Body of pancreas (tissue), 4 donors: ENCODE measurements at regions not wholly inside any gene's neighbourhood (a gene's known extent, or its start where the extent isn't known, plus 50 kb on each side); places are given as distances from the start of the nearest gene placed in this dataset.

Experiments
- ATAC-seq: fragments of 150-250 bp; one replicate; pipeline ENCODE4 v1.9.1; 2016
- DNase-seq, 4 donors: peaks; one replicate each; pipeline ENCODE4 v3.0.0-alpha.2; 2019
- H3K27ac ChIP-seq, 4 donors: fragments of 200-600 bp; sonication (generic); 1 replicate in 3 of 4; 2 replicates in 1 of 4; pipeline versions ENCODE4 v1.5.1 to v1.6.1; 2016 to 2019; ENCODE audit warnings: mild to moderate bottlenecking in 1 of 4, mixed read lengths in 1 of 4, moderate library complexity in 1 of 4
- H3K27me3 ChIP-seq, 2 donors: fragments of 200-600 bp; sonication (generic); one replicate each; pipeline ENCODE4 v1.6.0; 2016; ENCODE audit warnings: mild to moderate bottlenecking in 1 of 2
- H3K36me3 ChIP-seq, 2 donors: fragments of 200-600 bp; sonication (generic); replicated peaks in 1 of 2; 2 replicates each; pipeline ENCODE4 v1.5.1; 2016; ENCODE audit warnings: low read depth in 2 of 2; ENCODE audit not compliant: insufficient read depth in 1 of 2
- H3K4me1 ChIP-seq: fragments of 200-600 bp; sonication (generic); one replicate; pipeline ENCODE4 v1.6.0; 2016
- H3K4me3 ChIP-seq, 2 donors: fragments of 200-600 bp; sonication (generic); 1 replicate in 1 of 2; 2 replicates in 1 of 2; pipeline ENCODE4 v1.5.1; 2016 to 2019
- H3K9me3 ChIP-seq, 3 donors: fragments of 200-600 bp; sonication (generic); 1 replicate in 2 of 3; 2 replicates in 1 of 3; pipeline ENCODE4 v1.5.1; 2016
- CTCF ChIP-seq, 7 experiments: fragments of 450-650 bp in 4 of 7; fragments of 200-600 bp in 3 of 7; sonication (generic) in 3 of 7; IDR thresholded peaks; one replicate each; pipeline ENCODE4 v1.5.1; 2016 to 2019; ENCODE audit warnings: antibody characterized with exemption in 7 of 7
- POLR2A ChIP-seq, 3 donors: fragments of 450-650 bp; IDR thresholded peaks; one replicate each; pipeline ENCODE4 v1.6.1; 2016; ENCODE audit warnings: antibody characterized with exemption in 3 of 3, mild to moderate bottlenecking in 2 of 3
- WGBS, 2 donors: methylation state at CpG; one replicate each; pipeline ENCODE4 v1.1.5; 2017; 5-methylcytosine and 5-hydroxymethylcytosine counted together
- intact Hi-C: fragments of 100-400 bp; cut with DNase I; formaldehyde crosslinking; loops from one replicate; pipeline ENCODE4 v1.15.1; 2023

GRCh38 chr5:124064956-124065355 is 553.0 kb downstream of the CSNK1G3 start:
- H3K9me3 ChIP-seq, result no peaks in the 10 kb centered on the region
- H3K27ac ChIP-seq, result no peak overlapping the region
- H3K4me1 ChIP-seq, result peaks cover 22% of the 10 kb centered on the region
- no peaks in the 10 kb centered on the region for H3K27me3 ChIP-seq
- 82 to 88% methylated on average over 1 of the region's 1 CpG for WGBS, 2 donors
- DNase-seq (no peak), ATAC-seq (no peak)
- TF ChIP-seq POLR2A (IDR thresholded peaks at IDR 0.05) (no peak), CTCF (IDR thresholded peaks at IDR 0.05) (no peak)
- no peak overlapping the region for H3K4me3 ChIP-seq
- H3K36me3 ChIP-seq, result no peaks in the 10 kb centered on the region
- intact Hi-C loops, result no loop called here

- peak; percentile 54 for ATAC-seq
- peaks cover 43% of the 10 kb centered on the region for H3K4me1 ChIP-seq
- no peaks in the 10 kb centered on the region for H3K27me3 ChIP-seq
- H3K4me3 ChIP-seq, result no peak overlapping the region
- peak overlapping the region in 1 of 4 donors; percentile 13 for H3K27ac ChIP-seq
- DNase-seq, result peak; percentile 66 to 84 (median 82)
- H3K36me3 ChIP-seq, result no peaks in the 10 kb centered on the region
- TF ChIP-seq POLR2A (IDR thresholded peaks at IDR 0.05) (no peak), CTCF (IDR thresholded peaks at IDR 0.05) (no peak)
- no peaks in the 10 kb centered on the region for H3K9me3 ChIP-seq
- 35 to 43% methylated on average over 1 of the region's 1 CpG for WGBS, 2 donors
- intact Hi-C loops, result no loop called here
These were observed 549.7 kb downstream of the CSNK1G3 start for GRCh38 chr5:124061663-124062062.

GRCh38 chr5:124061068-124061430 is 549.1 kb downstream of the CSNK1G3 start:
- no peaks in the 10 kb centered on the region for H3K27me3 ChIP-seq
- peak overlapping the region in 2 of 4 donors; percentile 24 to 25 for H3K27ac ChIP-seq
- intact Hi-C loops, result no loop called here
- H3K4me1 ChIP-seq, result peaks cover 47% of the 10 kb centered on the region
- TF ChIP-seq POLR2A (IDR thresholded peaks at IDR 0.05) (no peak), CTCF (IDR thresholded peaks at IDR 0.05) (no peak)
- 35 to 43% methylated on average over 4 of the region's 4 CpGs for WGBS, 2 donors
- H3K36me3 ChIP-seq, result no peaks in the 10 kb centered on the region
- ATAC-seq (no peak), DNase-seq (no peak)
- H3K9me3 ChIP-seq, result no peaks in the 10 kb centered on the region
- no peak overlapping the region for H3K4me3 ChIP-seq

- WGBS, 2 donors, result 16 to 22% methylated on average over 5 of the region's 5 CpGs
- peak; percentile 56 for ATAC-seq
- TF ChIP-seq CTCF (IDR thresholded peaks at IDR 0.05) (no peak), POLR2A (IDR thresholded peaks at IDR 0.05) (no peak)
- DNase-seq, result peak; percentile 25 to 51 (median 36)
- no peaks in the 10 kb centered on the region for H3K27me3 ChIP-seq
- peaks cover 47% of the 10 kb centered on the region for H3K4me1 ChIP-seq
- intact Hi-C loops, result no loop called here
- no peaks in the 10 kb centered on the region for H3K9me3 ChIP-seq
- H3K4me3 ChIP-seq, result no peak overlapping the region
- H3K36me3 ChIP-seq, result no peaks in the 10 kb centered on the region
- peak overlapping the region in 2 of 4 donors; percentile 24 to 25 for H3K27ac ChIP-seq
These were observed 548.6 kb downstream of the CSNK1G3 start for GRCh38 chr5:124060413-124061067.

GRCh38 chr5:124060011-124060410 is 548.0 kb downstream of the CSNK1G3 start:
- Histone ChIP-seq H3K4me3 (no peak overlapping the region), H3K9me3 (no peaks in the 10 kb centered on the region), H3K36me3 (no peaks in the 10 kb centered on the region), H3K27ac (peak overlapping the region in 2 of 4 donors; percentile 24 to 25), H3K4me1 (peaks cover 47% of the 10 kb centered on the region), H3K27me3 (no peaks in the 10 kb centered on the region)
- DNase-seq (no peak), ATAC-seq (no peak)
- intact Hi-C loops, result no loop called here
- TF ChIP-seq CTCF (IDR thresholded peaks at IDR 0.05) (no peak), POLR2A (IDR thresholded peaks at IDR 0.05) (no peak)
